HG03108 (cell line): ENCODE measurements at regions not wholly inside any gene's neighbourhood (a gene's known extent, or its start where the extent isn't known, plus 50 kb on each side); places are given as distances from the start of the nearest gene placed in this dataset.
"Not testable (repeated sequence)": the region's sequence is repeated elsewhere in the genome, so short reads cannot be mapped to it uniquely, and the experiment has no call there.

ENCODE experiments used
- ATAC-seq: cut with Tn5 transposase; IDR thresholded peaks from one replicate; pipeline ENCODE4 v1.9.1; 2021; ENCODE audit warnings: moderate library complexity; ENCODE audit not compliant: unreplicated experiment

DNA sequence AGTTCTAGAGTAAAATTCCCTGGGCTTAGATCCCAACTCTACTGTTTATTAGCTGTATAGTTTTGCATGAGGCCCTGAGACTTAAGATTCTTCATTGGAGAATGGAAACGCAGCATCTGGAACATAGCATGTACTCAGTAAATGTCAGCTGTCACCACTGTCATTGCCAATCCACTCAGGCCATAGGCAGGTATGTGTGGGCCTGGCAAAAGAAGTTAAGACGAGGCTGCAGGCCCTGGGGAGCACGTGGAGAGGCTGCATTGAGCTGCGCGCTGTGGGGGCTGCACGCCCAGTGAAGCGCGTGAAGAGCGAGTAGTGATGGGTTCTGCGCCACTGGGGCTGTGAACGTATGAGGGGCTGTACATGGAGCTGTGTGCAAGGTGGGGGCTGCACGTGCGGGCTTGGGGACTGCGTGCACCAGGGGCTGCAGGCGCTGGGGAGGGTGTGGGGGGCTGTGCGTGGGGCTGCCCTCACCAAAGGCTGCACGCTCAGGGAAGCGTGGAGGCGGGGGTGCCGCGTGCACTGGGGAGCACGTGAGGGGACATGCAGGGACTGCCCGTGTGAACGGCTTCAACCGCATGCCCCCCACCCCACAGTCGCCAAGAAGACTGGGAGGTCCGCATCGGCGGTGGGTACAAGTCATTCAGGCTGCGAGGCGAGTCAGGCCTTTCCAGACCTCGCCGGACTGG is 85.5 kb downstream of the PRR15 start:
- ATAC-seq = no peak

DNA sequence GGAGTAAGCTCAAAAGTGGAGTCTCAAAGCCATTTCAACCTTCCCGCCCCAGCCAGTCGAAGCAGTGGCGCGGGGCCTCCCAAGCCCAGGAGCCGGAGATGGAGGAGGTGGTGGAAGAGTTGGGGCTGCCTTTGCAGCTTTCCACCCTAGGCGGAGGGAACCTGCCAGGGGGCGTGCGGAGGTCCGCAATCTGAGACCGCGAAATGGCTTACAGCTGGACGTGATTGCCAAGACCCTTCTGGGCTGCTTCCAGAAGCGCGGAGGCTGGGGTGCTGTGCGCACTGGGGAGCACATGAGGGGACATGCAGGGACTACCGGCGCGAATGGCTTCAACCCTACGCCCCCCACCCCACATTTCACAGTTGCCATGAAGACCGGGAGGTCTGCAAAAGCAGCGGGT is 86.2 kb downstream of the PRR15 start:
- no peak for ATAC-seq

GRCh38 chr7:29651477-29651876 is 87.8 kb downstream of the PRR15 start:
- no peak for ATAC-seq

DNA sequence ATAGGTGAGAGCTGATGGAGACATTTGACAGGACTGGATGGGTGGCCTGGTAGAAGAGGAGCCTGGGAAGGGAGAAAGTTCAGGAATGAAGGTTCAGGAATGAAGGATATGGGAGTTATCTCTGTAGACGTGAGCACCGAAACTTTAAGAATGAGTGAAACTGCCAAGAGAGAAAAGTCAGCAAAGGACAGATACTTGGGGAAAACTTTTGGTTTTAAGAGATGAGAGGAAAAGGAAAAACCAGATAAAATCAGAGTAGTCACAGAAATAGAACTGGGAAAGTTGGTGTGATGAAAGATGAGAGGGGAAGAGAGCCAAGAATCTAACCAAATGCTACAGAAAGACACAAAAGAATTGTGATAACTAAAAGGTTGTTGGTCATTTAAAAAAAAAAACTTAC is 88.9 kb downstream of the PRR15 start:
- no peak for ATAC-seq

DNA sequence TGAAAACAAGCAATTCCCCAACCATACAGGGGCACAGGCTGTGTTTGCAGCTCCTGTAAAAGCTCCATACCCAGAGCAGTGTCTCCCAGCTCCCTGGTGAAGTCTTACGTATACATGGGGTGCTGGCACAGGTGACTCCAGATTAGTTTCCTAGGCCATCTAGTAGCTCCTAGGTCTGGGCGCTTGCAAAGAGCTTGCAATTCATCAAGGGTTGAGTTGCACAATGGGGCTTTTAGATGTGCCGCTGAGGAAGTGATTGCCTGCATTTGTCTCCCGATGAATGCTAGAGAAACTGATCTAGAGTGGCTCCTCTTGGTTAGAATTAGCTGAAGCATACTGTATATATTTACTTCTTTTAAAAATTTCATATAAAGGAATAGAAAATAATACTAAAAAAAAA is 90.7 kb downstream of the PRR15 start:
- not testable (repeated sequence) for ATAC-seq

DNA sequence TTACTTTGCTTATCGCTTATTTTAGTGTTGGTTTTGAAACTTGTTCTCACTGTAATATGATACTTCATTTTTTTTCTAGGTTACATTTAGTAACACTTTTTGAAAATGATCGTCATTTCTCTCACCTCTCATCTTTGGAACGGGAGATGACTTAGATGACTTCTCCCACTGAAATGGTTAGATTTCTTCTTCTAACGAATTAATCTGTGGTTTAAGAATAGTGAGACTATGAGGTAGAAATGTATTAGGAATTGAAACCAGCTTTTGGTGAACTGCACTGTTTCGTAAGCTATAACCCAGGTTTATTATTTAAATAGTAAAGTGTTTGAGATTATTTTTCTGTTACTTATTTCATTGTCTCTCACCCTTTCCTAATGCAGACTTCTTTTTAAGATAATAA is 93.7 kb downstream of the PRR15 start:
- no peak for ATAC-seq

- no peak for ATAC-seq
Observed at GRCh38 chr7:29657856-29658255, 94.2 kb downstream of the PRR15 start.

DNA sequence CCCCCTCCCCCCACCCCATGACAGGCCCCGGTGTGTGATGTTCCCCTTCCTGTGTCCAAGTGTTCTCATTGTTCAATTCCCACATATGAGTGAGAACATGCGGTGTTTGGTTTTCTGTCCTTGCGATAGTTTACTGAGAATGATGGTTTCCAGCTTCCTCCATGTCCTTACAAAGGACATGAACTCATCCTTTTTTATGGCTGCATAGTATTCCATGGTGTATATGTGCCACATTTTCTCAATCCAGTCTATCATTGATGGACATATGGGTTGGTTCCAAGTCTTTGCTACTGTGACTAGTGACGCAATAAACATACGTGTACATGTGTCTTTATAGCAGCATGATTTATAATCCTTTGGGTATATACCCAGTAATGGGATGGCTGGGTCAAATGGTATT is 95.6 kb downstream of the PRR15 start:
- ATAC-seq = not testable (repeated sequence)

DNA sequence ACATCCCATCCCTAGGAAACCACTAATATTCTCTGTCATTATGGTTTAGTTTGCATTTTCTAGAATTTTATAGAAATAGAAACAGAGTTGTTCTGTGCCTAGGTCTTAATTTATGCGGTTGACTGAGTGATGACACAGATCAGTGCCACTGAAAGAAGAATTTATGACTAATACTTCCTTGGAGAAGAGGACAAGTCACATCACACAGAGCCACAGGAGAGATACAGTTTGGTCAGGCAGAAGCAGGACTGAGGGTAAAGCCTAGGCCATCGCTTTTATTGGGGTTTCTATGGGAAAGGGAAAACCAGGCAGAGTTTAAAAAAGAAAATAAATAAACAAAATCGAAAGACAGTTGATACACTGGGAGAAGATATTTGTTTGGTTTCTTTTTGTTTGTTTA is 99.3 kb downstream of the PRR15 start:
- not testable (repeated sequence) for ATAC-seq

- not testable (repeated sequence) for ATAC-seq
Observed at GRCh38 chr7:29664999-29665398, 101.4 kb downstream of the PRR15 start.

GRCh38 chr7:29667096-29667669 is 103.5 kb downstream of the PRR15 start:
- ATAC-seq = not testable (repeated sequence)

DNA sequence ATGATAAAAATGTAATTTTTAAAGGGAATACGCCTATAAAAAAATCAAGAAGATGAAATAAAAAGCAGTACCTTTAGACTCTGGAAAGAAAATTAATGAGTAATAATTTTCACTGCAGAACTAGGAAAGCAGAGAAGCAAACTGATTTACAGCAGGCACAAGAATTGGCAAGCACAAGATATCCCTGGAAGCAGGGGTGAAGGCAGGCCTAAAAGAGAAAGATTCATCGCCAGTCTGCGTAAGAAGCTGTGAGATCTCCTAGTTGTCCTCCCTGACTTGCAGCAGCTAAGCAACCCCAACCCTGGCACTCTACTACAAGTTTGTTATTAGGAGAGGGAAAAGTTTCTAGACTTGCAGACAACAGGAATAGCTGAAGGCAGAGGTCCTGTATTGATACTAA is 107.7 kb downstream of the PRR15 start:
- not testable (repeated sequence) for ATAC-seq

DNA sequence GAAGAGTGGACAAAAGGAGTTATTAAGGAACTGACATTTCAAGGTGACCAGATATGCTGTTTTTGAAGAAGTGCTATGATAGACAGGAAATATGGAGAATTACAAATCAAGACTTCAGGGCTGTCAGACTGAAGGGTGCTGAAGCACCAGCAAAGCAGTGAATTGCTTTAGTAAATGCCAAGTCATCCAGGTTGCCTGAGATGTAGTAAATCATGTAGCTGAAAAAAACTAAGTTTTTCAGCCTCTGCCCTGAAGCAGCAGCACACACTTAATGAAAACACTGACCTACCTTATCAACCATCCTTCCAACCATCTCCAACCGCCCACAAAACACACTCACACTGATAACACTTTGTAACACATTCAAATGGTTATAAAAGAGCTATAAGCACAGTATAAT is 110.0 kb downstream of the PRR15 start:
- not testable (repeated sequence) for ATAC-seq

DNA sequence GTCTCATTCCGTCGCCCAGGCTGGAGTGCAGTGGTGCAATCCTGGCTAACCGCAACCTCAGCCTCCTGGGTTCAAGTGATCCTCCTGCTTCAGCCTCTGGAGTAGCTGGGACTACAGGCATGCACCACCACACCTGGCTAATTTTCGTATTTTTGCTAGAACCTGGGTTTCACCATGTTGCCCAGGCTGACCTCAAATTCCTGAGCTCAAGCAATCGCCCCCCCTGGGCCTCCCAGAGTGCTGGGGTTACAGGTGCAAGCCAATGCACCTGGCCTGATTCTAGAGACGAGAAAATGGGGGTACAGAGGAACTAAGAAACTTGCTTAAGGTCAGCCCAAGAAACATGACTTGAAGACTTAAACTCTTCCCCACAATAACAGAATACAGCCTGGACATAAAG is 111.0 kb downstream of the PRR15 start:
- not testable (repeated sequence) for ATAC-seq

- not testable (repeated sequence) for ATAC-seq
Observed at GRCh38 chr7:29677254-29677653, 113.6 kb downstream of the PRR15 start.

- ATAC-seq = not testable (repeated sequence)
Observed at GRCh38 chr7:29679963-29680362, 116.3 kb downstream of the PRR15 start.

DNA sequence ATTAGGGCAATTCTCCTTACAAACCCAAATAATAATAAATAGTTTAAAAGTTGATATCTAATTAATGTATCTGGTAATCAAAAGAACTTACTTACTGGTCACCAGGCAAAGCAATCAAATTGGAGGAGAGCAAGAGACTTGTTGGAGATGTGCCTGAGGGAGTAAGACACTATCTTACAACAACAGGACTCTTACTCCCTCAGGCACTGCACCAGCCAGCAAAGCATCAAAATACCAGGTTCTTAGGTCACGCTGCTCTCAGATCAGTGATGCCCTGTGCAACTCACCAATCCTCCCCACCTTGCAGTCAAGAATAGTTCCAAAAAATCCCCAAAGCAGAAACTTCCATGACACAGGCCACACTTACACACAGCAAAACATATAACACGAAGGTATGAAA is 117.0 kb downstream of the PRR15 start:
- not testable (repeated sequence) for ATAC-seq

DNA sequence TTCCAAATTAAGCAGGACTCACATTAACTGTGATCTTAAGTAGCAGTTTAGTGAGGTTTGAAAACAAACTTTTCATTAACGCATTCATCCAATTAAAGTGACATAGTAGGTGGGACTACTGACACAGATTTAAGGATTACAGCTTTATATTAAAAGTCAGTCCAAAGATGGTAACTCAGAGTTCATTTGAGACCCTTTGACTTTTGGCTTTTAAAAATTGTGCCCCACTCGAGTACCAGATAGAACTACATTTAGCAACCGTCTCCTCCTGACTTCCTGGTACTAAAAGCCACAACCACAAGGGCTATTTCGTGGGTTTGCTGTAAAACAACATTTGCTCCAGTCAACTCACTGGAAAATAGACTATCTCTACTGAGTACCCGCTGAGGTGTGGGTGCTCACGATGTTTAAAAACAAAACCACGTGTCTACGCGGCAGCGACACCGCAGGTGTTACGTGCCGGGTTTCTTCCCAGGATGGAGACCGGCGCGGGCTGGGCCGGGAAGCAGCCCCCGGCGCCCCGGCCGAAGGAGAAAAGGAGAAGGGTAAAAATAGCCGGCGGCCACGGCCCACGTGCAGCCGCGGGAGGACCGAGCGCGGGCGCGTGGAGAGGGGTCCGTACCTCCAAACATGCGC is 120.6 kb downstream of the PRR15 start:
- ATAC-seq = peak; percentile 19

DNA sequence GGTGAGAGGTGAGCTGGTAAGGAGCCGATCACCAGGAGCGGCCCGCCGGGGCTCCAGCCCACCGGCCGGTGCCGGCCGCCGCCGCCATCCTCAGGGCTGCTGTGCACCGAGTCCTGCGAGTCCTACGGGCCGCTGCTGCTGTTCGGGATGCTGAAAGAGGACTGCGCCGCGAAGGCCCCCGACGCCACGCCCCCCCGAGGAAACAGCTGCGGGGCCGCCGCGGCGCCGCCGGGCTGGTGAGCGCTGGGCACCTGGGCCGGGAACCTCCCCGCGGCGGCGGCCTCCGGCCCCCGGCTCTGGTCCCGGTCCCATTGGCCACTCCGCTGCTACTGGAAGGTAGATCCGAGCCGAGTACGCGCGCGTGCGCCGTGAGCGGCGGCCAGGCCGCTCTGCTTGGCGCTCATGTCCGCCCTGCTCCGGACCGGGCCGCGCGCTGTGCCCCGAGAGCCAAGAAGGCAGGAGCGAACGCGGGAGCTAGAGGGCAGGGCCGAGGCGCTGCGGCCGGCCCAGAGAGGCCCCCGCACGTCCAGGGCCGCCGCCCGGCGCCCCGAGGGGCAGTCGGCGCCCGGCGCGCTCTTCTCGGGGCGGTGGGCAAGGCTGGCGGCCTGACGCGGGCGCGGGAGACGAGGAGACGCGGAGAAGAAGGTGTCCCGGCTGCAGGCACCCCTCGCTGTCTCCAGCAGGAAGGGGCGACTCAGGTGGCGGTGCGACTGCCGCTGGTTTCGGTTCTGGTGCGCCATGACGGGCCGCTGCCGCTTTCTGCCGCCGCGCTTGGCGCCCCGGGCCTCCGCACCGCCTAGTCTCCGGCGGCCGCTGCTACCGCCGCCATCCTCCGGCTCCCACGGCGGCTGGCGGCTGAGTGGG is 121.3 kb upstream of the WIPF3 start:
- peak; percentile 64 for ATAC-seq

DNA sequence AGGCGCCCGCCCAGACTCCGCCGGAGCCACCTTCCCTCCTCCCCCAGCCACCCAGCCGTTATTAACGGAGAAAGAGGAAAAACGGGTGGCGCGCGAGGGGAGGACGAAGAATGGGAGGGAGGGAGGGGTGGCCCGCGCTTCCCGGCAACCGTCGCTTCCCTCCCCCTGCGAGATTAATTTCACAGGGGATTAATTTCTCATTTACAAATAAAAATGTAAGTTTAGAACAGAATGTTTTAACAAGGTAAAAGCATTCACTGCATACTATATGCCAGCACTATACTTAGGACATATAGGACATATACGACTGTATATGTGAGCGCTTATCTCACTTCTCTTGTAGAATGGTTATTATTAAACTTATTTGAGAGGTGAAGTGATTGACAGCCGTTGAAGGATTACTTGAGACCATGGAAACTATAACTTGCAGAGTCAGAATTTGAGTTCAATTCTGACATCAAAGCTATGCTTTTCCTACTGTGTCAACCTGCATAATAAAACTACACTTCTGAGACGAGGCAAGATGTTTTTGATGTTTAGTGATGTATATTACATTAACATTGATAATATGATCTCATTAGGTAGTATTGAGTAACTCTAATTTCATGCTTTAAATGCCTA is 120.5 kb upstream of the WIPF3 start:
- ATAC-seq = not testable (repeated sequence)

- ATAC-seq = not testable (repeated sequence)
Observed at GRCh38 chr7:29690510-29690909, 115.8 kb upstream of the WIPF3 start.
